Breast epithelium (tissue), 3 donors: ENCODE measurements at regions not wholly inside any gene's neighbourhood (a gene's known extent, or its start where the extent isn't known, plus 50 kb on each side); places are given as distances from the start of the nearest gene placed in this dataset.

Source experiments
- POLR2A ChIP-seq: fragments of 450-650 bp; IDR thresholded peaks from one replicate; pipeline ENCODE4 v1.6.1; 2016; ENCODE audit warnings: antibody characterized with exemption, mild to moderate bottlenecking, moderate library complexity
- POLR2AphosphoS5 ChIP-seq, 3 donors: sonication (generic); formaldehyde crosslinking; IDR thresholded peaks; one replicate each; pipeline ENCODE4 v1.6.1; 2017; ENCODE audit warnings: antibody characterized with exemption in 3 of 3
- TF ChIP-seq, protein P1 (sequence below), 3 donors: fragments of 450-650 bp; IDR thresholded peaks; one replicate each; pipeline ENCODE4 v1.5.1; 2016 to 2017; ENCODE audit warnings: antibody characterized with exemption in 3 of 3, mild to moderate bottlenecking in 3 of 3, moderate library complexity in 3 of 3

DNA sequence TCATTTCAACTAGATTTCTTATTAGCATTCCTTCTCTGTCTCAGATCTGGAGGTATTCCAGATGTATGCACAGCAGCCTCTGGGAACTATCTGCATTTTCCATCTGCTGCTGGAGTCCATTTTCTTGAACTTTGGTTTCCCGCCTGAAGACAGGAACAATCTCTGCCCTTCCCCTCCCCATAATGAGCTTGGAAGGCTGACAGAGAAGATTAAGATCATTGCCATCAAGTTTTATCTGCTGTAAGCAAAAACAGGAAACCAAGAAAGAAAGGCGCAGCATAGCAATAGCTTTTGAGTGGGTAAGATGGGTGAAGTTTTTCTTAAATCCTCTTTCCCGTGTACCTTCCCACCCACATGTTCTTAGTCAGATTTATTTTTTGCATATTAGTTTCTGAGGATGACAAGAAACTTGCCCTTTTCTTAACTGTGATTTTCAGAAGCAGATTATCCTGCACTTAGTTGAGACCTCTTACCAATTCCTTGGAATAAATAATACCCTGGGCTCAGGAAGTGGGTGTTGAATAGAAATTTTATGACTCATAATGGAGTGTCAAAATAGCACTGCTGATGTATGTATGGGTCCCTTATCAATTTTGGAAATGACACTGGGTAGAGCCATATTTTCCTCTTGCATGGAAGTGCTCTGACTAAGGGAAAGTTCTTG lies 78.3 kb downstream of the CT47B1 start:
- TF ChIP-seq, protein P1, sequence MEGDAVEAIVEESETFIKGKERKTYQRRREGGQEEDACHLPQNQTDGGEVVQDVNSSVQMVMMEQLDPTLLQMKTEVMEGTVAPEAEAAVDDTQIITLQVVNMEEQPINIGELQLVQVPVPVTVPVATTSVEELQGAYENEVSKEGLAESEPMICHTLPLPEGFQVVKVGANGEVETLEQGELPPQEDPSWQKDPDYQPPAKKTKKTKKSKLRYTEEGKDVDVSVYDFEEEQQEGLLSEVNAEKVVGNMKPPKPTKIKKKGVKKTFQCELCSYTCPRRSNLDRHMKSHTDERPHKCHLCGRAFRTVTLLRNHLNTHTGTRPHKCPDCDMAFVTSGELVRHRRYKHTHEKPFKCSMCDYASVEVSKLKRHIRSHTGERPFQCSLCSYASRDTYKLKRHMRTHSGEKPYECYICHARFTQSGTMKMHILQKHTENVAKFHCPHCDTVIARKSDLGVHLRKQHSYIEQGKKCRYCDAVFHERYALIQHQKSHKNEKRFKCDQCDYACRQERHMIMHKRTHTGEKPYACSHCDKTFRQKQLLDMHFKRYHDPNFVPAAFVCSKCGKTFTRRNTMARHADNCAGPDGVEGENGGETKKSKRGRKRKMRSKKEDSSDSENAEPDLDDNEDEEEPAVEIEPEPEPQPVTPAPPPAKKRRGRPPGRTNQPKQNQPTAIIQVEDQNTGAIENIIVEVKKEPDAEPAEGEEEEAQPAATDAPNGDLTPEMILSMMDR (IDR thresholded peaks at IDR 0.05) = no peak
- no peak for TF ChIP-seq POLR2A
- TF ChIP-seq POLR2AphosphoS5 (IDR thresholded peaks at IDR 0.05) = no peak
